ENCODE measurements at regions not wholly inside any gene's neighbourhood (a gene's known extent, or its start where the extent isn't known, plus 50 kb on each side); places are given as distances from the start of the nearest gene placed in this dataset.

DNA sequence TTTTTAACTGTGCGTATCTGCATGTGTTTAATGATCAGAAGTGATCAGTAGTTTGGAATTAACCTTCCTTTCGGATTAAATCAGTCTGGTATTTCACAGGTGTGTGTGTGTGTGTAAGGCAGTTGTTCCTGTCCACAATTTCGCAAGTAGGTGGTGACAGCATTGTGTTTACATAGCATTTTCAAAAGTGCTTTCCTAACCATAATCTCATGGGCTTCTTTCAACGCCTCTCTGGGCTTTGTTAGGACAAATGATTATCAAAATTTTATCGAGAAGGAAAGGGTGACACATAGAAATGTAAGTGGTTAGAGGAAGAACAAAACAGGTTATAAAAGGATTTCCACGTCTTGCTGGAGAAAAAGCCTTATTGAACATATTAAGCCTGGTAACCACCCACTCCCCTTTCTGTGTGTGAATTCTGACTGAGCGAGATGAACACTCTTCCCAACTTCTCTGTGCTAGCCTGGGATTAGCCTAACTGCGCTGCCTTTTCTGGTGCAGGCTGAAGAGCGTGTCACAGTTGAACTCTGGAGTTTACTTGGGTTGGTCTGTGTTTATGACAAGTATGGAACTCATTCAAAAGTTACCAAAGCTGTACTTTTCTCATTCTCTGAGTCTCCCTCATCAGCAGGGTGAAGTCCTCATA is 292.3 kb upstream of the PITRM1 start:
- Histone ChIP-seq H3K27ac (ENCODE audit: low read depth, low read length) (no peak overlapping the region), H3K27me3 (ENCODE audit: control insufficient read depth, insufficient read depth, low read length) (no peaks in the 10 kb centered on the region), H3K9me3 (ENCODE audit: control insufficient read depth, insufficient read depth, low read length) (peaks cover 3% of the 10 kb centered on the region; the same call in 1 of the 2 replicates), H3K4me3 (ENCODE audit: low read depth, low read length) (no peak overlapping the region)
- TF ChIP-seq, protein P1, sequence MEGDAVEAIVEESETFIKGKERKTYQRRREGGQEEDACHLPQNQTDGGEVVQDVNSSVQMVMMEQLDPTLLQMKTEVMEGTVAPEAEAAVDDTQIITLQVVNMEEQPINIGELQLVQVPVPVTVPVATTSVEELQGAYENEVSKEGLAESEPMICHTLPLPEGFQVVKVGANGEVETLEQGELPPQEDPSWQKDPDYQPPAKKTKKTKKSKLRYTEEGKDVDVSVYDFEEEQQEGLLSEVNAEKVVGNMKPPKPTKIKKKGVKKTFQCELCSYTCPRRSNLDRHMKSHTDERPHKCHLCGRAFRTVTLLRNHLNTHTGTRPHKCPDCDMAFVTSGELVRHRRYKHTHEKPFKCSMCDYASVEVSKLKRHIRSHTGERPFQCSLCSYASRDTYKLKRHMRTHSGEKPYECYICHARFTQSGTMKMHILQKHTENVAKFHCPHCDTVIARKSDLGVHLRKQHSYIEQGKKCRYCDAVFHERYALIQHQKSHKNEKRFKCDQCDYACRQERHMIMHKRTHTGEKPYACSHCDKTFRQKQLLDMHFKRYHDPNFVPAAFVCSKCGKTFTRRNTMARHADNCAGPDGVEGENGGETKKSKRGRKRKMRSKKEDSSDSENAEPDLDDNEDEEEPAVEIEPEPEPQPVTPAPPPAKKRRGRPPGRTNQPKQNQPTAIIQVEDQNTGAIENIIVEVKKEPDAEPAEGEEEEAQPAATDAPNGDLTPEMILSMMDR (IDR thresholded peaks at IDR 0.05; ENCODE audit: low read depth, low read length): no peak
- CTCF ChIA-PET: no interaction called here
- POLR2A ChIA-PET: no interaction called here
- no peak for DNase-seq (ENCODE audit: low read depth, low spot score)

GRCh38 chr10:3460420-3461128 is 288.0 kb upstream of the PITRM1 start:
- DNase-seq (ENCODE audit: low read depth, low spot score): no peak
- CTCF ChIA-PET: interaction anchor here (1.1 kb wide), 1 partner anchor 8 kb away, joined by 7 read pairs; no protein-coding TSS in a partner anchor
- POLR2A ChIA-PET: no interaction called here
- Histone ChIP-seq H3K27ac (ENCODE audit: low read depth, low read length) (no peak overlapping the region), H3K27me3 (ENCODE audit: control insufficient read depth, insufficient read depth, low read length) (no peaks in the 10 kb centered on the region), H3K4me3 (ENCODE audit: low read depth, low read length) (no peak overlapping the region), H3K9me3 (ENCODE audit: control insufficient read depth, insufficient read depth, low read length) (peaks cover 19% of the 10 kb centered on the region)
- TF ChIP-seq, protein P1 (IDR thresholded peaks at IDR 0.05; ENCODE audit: low read depth, low read length): no peak

DNA sequence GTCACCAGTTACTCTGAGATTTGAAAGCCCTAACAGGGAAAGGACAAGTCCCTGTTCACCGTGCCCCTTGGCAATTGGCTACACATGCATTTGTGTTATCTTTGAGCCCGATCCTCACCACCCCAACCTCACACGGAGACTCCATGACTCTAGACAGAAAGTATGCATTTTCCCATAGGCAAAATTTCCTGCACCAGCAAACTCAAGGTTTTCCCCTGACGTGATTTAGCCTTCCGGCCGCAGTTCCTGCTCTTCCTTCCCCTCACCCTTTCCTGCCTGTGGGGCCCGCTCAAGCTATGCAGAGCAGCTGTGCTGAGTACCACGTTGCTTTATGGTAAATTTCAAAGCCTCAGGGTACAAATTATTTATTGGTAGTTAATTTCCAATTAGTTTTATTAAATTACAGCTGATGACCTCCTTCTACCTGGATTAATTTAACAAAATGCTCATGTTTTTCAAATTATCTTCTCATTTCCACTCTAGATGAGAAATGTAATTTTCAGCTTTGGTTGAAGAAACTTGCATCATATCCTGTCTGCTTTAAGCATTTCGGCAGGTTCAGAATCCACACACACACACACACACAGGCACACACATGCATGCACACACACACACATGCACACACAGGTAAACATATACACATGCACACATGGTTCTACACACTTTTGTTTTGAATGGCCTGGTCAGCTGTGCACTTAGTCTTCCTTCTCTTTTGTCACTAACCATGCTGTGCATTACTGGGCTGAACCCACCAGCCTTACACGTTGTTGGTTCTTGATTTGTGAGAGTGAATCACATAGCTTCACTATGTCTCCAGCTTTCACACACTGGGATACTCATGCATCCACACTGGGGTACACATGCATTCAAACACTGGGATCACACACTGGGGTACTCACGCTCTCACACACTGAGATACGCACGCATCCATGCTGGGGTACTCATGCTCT is 283.1 kb upstream of the PITRM1 start:
- DNase-seq (ENCODE audit: low read depth, low spot score): no peak
- TF ChIP-seq, protein P1 (IDR thresholded peaks at IDR 0.05; ENCODE audit: low read depth, low read length): no peak
- ChIA-PET POLR2A (interaction anchor here (0.7 kb wide), 1 partner anchor 68 kb away, joined by 3 read pairs; no protein-coding TSS in a partner anchor), CTCF (no interaction called here)
- H3K27me3 ChIP-seq (ENCODE audit: control insufficient read depth, insufficient read depth, low read length): no peaks in the 10 kb centered on the region
- no peak overlapping the region for H3K27ac ChIP-seq (ENCODE audit: low read depth, low read length)
- no peak overlapping the region for H3K4me3 ChIP-seq (ENCODE audit: low read depth, low read length)
- H3K9me3 ChIP-seq (ENCODE audit: control insufficient read depth, insufficient read depth, low read length): peaks cover 17% of the 10 kb centered on the region

DNA sequence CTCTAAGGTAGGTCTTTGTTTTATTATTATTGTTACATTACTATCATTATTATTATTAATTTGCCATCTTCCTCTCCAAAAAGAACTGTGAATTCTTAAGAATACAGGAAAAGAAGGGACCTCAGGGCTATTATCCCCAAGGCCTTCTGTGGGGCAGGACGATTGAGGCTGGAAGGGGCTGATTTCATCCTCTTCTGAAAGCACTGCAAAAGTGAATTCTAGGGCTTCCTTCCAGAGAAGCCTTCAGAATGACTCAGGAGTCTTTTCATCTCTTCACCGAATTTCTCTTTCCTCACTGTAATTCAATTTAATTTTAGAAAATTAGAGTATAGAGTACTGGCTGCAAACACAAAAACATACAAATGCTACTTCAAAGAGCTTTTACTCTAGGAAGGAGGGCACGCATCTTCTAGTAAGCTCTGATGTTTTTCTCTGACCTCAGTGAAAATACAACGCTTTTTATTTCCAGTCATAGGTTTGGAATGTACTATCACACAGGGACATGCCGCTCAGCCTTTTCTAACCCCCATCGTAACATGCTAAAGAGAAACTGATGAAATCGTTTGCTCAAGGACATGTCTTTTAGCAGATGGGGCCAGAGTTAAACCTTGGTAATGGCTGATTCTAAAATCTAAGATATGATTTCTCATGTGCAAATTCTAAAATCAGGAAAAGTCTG is 280.2 kb upstream of the PITRM1 start:
- ChIA-PET POLR2A (interaction anchor here (0.6 to 2.3 kb wide), 10 partner anchors 15 to 892 kb away, joined by 3 to 13 read pairs (median 4); partner anchors contain the start of gene KLF6), CTCF (interaction anchor here (0.5 to 1.7 kb wide), 5 partner anchors 9 to 1358 kb away, joined by 3 to 7 read pairs (median 4); no protein-coding TSS in a partner anchor)
- H3K9me3 ChIP-seq (ENCODE audit: control insufficient read depth, insufficient read depth, low read length): peaks cover 5% of the 10 kb centered on the region
- H3K27ac ChIP-seq (ENCODE audit: low read depth, low read length): peak overlapping the region; percentile 97
- peak; percentile 65 for DNase-seq (ENCODE audit: low read depth, low spot score)
- TF ChIP-seq, protein P1 (IDR thresholded peaks at IDR 0.05; ENCODE audit: low read depth, low read length): no peak
- H3K4me3 ChIP-seq (ENCODE audit: low read depth, low read length): peak overlapping the region; percentile 27
- no peaks in the 10 kb centered on the region for H3K27me3 ChIP-seq (ENCODE audit: control insufficient read depth, insufficient read depth, low read length)

Data from AG04450 (cell line).